HepG2 (cell line): ENCODE measurements at regions not wholly inside any gene's neighbourhood (a gene's known extent, or its start where the extent isn't known, plus 50 kb on each side); places are given as distances from the start of the nearest gene placed in this dataset.

Source experiments
- CBX5 ChIP-seq: sonication (generic); formaldehyde crosslinking; IDR thresholded peaks from 2 replicates; pipeline ENCODE4 v1.4.0; 2020; ENCODE audit warnings: missing genetic modification reagents, borderline replicate concordance
- CEBPB ChIP-seq: IDR thresholded peaks from 2 replicates; pipeline ENCODE4 v1.6.1; 2011; ENCODE audit warnings: low read depth, low read length, improper control_type of control experiment, borderline replicate concordance
- CTCF ChIP-seq: sonication (generic); formaldehyde crosslinking; IDR thresholded peaks from 2 replicates; pipeline ENCODE4 v1.5.0; 2020; ENCODE audit warnings: mild to moderate bottlenecking, missing genetic modification reagents, moderate library complexity
- MXD4 ChIP-seq: IDR thresholded peaks from 2 replicates; pipeline ENCODE4 v1.6.1; 2016; ENCODE audit warnings: mild to moderate bottlenecking, missing biosample characterization, missing genetic modification reagents
- POLR2A ChIP-seq, 2 experiments: IDR thresholded peaks; 2 replicates each; pipeline ENCODE4 v1.6.1; 2011; ENCODE audit warnings: low read depth in 2 of 2, low read length in 2 of 2, mild to moderate bottlenecking in 1 of 2, moderate library complexity in 1 of 2; ENCODE audit not compliant: insufficient read depth in 1 of 2
- SP1 ChIP-seq, 2 experiments: fragments of 450-650 bp in 1 of 2; sonication (generic) in 1 of 2; formaldehyde crosslinking in 1 of 2; IDR thresholded peaks; 2 replicates each; pipeline versions ENCODE4 v1.4.0 to v1.6.1; 2016 to 2020; ENCODE audit warnings: missing genetic modification reagents in 1 of 2
- ZNF232 ChIP-seq: sonication (generic); formaldehyde crosslinking; IDR thresholded peaks from 2 replicates; pipeline ENCODE4 v1.4.0; 2020; ENCODE audit warnings: missing genetic modification reagents, borderline replicate concordance

DNA sequence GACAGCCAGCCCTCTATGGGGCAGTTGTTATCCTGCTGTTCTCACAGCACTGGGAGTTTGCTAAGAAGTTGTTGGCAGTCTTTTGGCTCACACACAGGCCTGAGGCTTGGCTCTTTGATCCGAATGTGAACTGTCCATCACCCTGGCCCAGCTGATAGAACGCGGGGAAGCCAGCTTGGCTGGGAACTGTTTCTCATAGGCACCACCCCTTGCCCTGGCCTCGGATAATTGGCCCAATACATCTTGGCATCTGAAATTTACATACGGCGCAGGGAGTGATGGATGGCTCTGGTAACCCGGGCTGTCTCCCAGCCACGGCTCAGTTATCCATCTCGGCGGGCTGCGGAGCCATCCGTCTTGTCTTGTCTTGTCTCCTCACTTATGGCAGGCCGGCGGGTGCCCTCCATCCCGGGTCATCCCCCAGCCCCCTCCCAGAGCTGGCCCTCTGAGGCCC lies 164.1 kb downstream of the PHETA1 start:
- TF ChIP-seq CTCF (no peak), ZNF232 (CRISPR knock-in tag) (no peak), SP1 (IDR thresholded peaks at IDR 0.05) (no peak), SP1 (CRISPR knock-in tag; IDR thresholded peaks at IDR 0.05) (no peak), MXD4 (CRISPR knock-in tag) (no peak), POLR2A (IDR thresholded peaks at IDR 0.05; ENCODE audit: insufficient read depth in 1 of 2, low read depth in 2 of 2, low read length in 2 of 2) (no peak), CBX5 (CRISPR knock-in tag) (no peak), CEBPB (no peak)
